ENCODE measurements at regions not wholly inside any gene's neighbourhood (a gene's known extent, or its start where the extent isn't known, plus 50 kb on each side); places are given as distances from the start of the nearest gene placed in this dataset.

- Mint-ChIP-seq H3K36me3 (ENCODE audit: low read depth) (peaks cover 16% of the 10 kb centered on the region), H3K4me1 (peaks cover 21% of the 10 kb centered on the region), H3K27ac (no peak overlapping the region), H3K27me3 (ENCODE audit: insufficient read depth, low read depth, poor library complexity) (peaks cover 31% of the 10 kb centered on the region), H3K9me3 (peaks cover 33% of the 10 kb centered on the region), H3K4me3 (no peak overlapping the region)
- H3K4me1 ChIP-seq (ENCODE audit: insufficient read depth), result no peaks in the 10 kb centered on the region
- TF ChIP-seq REST (IDR thresholded peaks at IDR 0.05; ENCODE audit: unreplicated experiment) (no peak), JUNB (IDR thresholded peaks at IDR 0.05; ENCODE audit: unreplicated experiment) (no peak), STAT1 (IDR thresholded peaks at IDR 0.05; ENCODE audit: unreplicated experiment) (no peak), CREB1 (CRISPR knock-in tag; IDR thresholded peaks at IDR 0.05; ENCODE audit: low read depth) (no peak), POLR2AphosphoS5 (IDR thresholded peaks at IDR 0.05; ENCODE audit: low read depth) (no peak), EZH2phosphoT487 (IDR thresholded peaks at IDR 0.05; ENCODE audit: unreplicated experiment) (no peak), EZH2 (IDR thresholded peaks at IDR 0.05; ENCODE audit: low read depth, unreplicated experiment) (no peak)
- H4K20me1 ChIP-seq (replicated peaks; ENCODE audit: insufficient read depth), result no peaks in the 10 kb centered on the region
- no peaks in the 10 kb centered on the region for H3K79me2 ChIP-seq (replicated peaks; ENCODE audit: insufficient read depth)
- no peaks in the 10 kb centered on the region for H3K27me3 ChIP-seq (ENCODE audit: insufficient read depth)
- no peak overlapping the region for H3K27ac ChIP-seq (ENCODE audit: low read depth)
- no peaks in the 10 kb centered on the region for H3K36me3 ChIP-seq (ENCODE audit: insufficient read depth)
- no peak overlapping the region for H3K4me2 ChIP-seq
- no peaks in the 10 kb centered on the region for H3F3A ChIP-seq (replicated peaks; ENCODE audit: low read depth)
- ATAC-seq, result no peak
- no peak overlapping the region for H3K4me3 ChIP-seq
- DNase-seq (ENCODE audit: low spot score), result no peak
- H2AFZ ChIP-seq, result no peak overlapping the region
- no peaks in the 10 kb centered on the region; the same call in 1 of the 2 replicates for H3K9me2 ChIP-seq (ENCODE audit: insufficient read depth)
Measured at GRCh38 chr21:43335119-43335518, 91.8 kb downstream of the SIK1 start.

- H3K79me2 ChIP-seq (replicated peaks; ENCODE audit: insufficient read depth), result no peaks in the 10 kb centered on the region
- Mint-ChIP-seq H3K27me3 (ENCODE audit: insufficient read depth, low read depth, poor library complexity) (peaks cover 26% of the 10 kb centered on the region), H3K36me3 (ENCODE audit: low read depth) (peaks cover 16% of the 10 kb centered on the region), H3K9me3 (peaks cover 33% of the 10 kb centered on the region), H3K27ac (no peak overlapping the region), H3K4me1 (peaks cover 21% of the 10 kb centered on the region), H3K4me3 (no peak overlapping the region)
- no peaks in the 10 kb centered on the region for H3K36me3 ChIP-seq (ENCODE audit: insufficient read depth)
- no peaks in the 10 kb centered on the region for H3K27me3 ChIP-seq (ENCODE audit: insufficient read depth)
- no peaks in the 10 kb centered on the region for H4K20me1 ChIP-seq (replicated peaks; ENCODE audit: insufficient read depth)
- H3K4me3 ChIP-seq, result no peak overlapping the region
- TF ChIP-seq ZNF331 (CRISPR knock-in tag; IDR thresholded peaks at IDR 0.05; ENCODE audit: low read depth) (no peak), ZNF462 (CRISPR knock-in tag; IDR thresholded peaks at IDR 0.05) (no peak), CREB1 (CRISPR knock-in tag; IDR thresholded peaks at IDR 0.05; ENCODE audit: low read depth) (no peak), EZH2 (IDR thresholded peaks at IDR 0.05; ENCODE audit: low read depth, unreplicated experiment) (no peak)
- no peak overlapping the region for H3K27ac ChIP-seq (ENCODE audit: low read depth)
- DNase-seq (ENCODE audit: low spot score), result no peak
- no peak for ATAC-seq
- no peak overlapping the region; the same call in 1 of the 2 replicates for H2AFZ ChIP-seq
- no peaks in the 10 kb centered on the region; the same call in 1 of the 2 replicates for H3K9me2 ChIP-seq (ENCODE audit: insufficient read depth)
- H3K4me1 ChIP-seq (ENCODE audit: insufficient read depth), result no peaks in the 10 kb centered on the region
- H3F3A ChIP-seq (replicated peaks; ENCODE audit: low read depth), result no peaks in the 10 kb centered on the region
- no peak overlapping the region for H3K4me2 ChIP-seq
Measured at GRCh38 chr21:43334214-43334958, 92.5 kb downstream of the SIK1 start.

All from GM23338 (cell line).